ENCODE measurements at regions not wholly inside any gene's neighbourhood (a gene's known extent, or its start where the extent isn't known, plus 50 kb on each side); places are given as distances from the start of the nearest gene placed in this dataset.

DNA sequence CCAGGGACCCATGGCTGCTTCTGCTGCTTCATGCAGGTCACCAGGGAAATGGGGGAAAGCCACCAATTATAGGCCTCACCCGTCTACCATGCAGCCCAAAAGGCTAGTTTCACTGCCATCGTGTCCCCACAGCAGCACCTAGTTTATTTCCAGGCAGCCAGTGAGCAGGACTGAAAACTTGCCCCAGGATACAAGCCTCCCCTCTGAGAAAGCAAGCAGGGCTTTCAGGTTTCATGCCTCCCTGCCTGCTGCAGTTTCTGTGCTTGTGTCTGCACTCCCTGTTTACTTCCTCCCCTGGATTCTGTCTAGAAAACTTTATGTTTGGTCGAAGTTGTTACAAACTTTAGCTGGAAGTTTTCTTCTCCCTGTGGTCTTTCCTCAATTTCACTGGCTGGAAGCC lies 319.1 kb downstream of the ANXA1 start:
- DNase-seq = no peak

DNA sequence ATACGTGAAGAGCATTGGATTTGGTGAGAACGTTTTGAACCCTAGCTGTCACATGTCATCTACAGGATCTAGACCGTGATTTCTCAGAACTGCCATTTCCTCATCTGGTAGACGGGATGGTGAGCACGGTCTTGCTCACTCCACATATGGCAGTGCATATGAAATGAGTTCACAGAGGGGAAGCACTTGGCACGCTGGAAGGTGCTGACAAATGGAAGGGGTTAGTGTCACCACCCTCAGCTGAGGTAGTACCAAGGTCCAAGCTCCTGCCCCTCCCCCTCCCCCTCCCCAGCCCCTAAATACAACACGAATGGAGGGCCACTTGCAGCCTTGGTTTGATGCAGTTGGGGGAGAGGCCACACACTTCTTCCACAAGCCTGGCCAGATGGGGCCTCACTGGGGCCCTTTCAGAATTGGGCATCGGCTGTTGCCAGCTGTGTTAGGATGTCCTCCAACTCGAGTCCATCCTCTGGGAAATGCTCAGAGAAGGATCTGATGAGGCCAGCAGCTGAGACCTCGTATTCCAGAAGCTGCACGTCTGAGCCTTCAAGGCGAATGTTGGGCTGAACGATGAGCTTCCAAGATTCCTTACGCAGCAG lies 322.4 kb downstream of the ANXA1 start:
- no peak for DNase-seq

DNA sequence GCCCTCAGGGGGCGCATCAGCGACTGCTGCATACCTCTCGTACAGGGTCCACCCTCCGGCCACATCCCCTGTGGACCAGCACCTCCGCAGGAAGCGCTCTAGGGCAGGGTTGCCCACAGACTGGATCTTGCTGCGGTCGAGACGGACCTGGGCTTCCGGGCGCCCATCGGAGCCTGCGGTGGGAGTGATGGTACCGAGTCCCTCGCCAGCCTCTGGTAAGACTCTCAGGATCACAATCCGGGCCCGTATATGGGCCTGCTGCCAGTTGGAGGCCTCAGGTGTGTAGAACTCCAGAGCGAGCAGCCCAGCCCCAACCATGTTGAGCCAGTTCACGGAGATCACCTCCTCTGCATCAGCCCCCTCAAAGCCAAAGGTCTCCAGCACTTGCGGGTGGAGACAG lies 323.0 kb downstream of the ANXA1 start:
- no peak for DNase-seq

DNA sequence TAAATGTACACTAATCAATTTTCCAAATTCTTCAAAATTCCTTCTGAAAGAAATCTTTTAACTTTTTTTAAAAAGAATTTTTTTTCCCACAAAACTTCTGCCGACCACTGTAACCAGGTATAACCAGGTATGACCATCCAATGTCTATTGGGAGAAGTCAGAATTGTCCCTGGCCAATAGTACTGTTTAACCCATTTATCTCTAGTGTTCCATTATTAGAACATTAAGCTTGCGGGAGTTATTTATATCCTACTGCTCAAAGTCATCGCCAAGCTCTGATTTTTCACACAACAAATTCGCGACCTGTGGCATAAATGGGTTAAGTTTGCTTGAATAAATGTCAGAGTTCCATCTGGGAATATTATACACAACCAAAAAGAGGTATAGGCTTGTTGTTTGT lies 343.2 kb downstream of the ANXA1 start:
- no peak for DNase-seq

DNA sequence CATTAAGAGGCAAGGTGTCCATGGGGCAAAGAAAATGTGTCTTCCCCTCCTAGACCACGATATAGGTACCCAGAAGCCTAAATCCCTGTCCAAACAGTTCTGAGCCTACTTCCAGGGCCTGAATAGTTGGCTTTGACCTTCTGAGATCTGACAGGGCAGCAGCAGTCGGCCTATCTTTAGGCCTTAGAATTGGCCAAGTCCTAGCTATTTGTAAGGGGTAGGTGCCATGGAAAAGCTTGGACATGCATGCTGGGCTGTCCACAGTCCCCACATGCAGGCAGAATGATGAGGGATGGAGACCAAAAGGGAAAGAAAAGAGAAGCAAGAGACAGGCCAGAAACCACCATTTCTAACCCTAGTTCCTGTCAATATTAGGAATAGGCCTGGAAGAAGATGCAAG lies 346.1 kb downstream of the ANXA1 start:
- no peak for DNase-seq

DNA sequence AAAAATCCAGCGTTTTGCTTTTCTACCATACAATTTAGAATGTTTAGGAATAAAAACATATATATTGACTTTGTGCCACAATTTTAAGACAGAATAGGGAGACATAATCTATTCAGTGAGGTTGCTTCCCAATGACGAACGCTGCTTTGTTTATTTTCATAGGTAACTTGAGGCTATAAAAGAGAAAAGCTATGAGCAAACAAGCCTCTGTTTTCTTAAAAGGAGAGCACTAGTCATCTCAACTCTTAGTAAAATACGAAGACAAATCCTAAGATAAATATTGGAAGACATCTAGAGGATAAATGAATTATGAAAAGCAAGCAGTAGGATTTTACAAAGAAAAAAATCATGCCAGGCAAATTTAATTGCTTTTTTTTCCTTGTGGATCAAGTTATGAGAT lies 363.6 kb downstream of the ANXA1 start:
- no peak for DNase-seq

DNA sequence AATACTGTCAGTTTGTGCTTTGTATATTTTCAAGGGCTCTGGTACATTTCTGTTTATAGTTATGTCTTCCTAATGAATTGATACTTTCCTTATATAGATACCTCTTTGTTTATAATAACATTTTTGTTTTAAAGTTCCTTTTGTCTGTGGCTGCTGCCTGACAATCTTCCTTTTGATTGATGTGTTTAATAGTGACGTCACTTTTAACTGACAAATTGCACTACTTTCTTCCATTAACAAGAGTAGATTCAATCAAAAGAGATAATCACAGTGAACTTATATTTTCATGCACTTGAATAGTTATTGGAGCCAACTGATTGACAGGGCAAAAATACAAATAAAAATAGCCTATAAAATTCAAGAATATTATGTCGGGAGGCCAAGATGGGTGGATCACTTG lies 371.7 kb downstream of the ANXA1 start:
- DNase-seq = no peak

DNA sequence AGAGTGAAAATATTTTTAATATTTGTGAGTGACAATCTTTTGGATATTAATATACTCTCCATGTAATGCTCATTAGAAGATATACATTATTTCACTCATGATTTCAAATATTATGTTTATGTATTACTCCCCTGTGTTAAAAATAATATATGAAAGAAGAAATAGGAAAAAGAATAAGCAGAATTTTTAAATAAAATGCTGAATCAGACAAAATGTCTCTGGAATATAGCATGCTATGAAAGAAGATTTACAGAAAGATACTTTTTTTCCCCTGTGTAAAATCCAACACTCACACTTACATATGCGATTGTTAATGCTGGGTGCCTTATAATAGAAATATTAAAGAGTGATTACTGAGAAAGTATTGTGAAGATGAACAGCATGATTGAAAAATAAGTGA lies 373.7 kb downstream of the ANXA1 start:
- DNase-seq = no peak

DNA sequence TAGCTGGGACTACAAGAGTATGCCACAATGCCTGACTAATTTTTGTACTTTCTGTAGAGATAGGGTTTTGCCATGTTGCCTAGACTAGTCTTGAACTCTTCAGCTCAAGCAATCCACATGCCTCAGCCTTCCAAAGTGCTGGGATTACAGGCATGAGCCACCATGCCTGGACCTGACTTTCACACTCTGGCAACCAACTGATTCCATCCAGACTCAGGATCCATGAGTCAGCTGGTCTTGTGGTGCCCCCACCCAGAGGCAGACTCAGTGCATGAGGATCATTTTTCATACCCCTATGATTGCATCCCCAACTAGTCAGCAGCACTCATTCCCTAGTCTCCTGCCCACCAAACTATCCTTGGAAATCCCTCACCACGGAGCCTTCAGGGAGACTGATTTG lies 375.9 kb downstream of the ANXA1 start:
- no peak for DNase-seq

DNA sequence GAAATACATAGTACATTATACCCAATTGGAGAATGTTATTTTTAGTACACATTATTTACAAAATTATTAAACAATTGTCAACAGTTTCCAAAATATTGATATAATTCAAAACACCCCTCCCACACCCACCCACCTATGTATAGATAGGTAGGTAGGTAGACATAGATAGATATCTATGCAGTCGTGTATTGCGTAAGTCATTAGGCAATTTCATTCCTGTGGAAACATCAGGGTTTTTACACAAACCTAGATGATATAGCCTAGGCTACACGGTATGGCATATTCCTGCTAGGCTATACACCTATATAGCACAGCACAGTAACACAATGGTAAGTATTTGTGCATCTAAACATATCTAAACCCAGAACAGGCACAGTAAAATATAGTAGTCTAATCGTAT lies 377.3 kb downstream of the ANXA1 start:
- no peak for DNase-seq

DNA sequence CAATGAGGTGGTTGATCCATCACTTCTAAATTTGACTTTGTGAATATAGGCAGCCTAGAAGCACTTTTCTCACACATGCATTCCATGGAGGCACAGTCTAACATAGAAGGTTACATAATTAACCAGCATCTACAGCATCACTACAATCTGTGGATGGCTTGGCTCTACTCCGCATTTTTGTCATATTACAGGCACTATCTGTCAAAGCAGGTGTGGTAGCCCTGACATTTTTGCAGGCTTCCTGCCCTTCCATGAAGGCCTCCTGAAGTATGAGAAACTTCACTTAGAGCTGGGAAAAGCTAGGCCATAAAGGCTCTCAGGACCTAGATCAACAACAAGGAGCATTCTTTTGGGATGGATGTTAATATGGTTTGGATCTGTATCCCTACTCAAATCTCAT lies 378.0 kb downstream of the ANXA1 start:
- DNase-seq = no peak

DNA sequence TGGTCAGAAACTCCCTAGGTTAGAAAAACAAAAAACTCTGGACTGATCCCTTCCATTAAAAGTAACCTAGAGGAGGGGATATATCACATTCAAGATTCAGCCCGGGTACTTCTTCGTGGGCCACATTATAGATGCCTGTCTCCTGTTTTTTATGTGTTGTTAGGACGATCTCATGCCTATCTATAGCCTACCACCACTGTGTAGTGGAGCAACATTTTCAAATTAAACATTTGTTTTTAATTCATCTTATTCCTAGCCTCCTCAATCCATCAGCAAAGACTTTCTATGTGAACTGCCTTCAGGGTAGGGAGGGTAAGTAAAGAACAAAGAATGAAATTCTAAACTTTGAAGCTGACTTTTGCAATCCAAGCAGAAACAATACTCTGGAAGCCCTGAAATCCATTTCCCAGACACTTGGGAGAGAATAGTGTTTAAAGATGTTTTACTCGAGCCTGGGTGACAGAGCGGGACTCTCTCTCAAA lies 379.4 kb downstream of the ANXA1 start:
- DNase-seq = no peak

DNA sequence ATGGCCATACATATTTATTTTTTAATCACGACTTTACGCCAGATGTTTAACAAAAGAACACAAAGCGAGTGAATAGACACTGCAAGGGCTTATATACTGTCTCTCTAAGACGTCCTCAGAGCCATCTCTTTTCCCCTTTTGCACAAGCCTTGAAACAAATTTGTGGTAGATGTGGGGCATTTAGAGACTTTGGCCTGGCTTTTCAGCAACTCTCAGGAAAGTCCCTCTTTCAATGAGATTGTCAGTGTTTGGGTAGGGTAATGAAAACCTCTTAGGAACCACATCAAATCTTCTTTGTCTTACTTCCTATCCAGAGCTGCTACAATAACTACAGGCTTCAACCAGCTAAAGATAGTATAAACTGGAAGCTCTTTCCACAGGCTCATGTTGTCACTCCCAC lies 380.0 kb downstream of the ANXA1 start:
- no peak for DNase-seq

DNA sequence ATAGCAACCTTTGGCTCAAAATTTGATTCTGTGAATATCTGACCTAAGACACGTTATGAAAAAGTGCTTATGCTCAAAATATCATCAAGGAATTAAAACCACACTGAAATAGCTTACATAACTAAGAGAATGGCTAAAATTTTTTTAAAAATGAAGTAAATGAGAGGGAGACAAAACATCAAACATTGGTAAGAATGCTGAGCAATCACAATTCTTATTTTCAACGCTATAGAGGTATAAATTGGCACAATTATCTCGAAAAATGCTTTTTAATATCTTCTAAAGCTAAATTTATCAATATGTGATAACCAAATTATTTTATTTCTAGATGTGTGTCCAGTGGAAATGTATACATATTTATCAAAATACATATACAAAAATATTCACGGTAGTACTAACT lies 381.3 kb downstream of the ANXA1 start:
- DNase-seq = no peak

DNA sequence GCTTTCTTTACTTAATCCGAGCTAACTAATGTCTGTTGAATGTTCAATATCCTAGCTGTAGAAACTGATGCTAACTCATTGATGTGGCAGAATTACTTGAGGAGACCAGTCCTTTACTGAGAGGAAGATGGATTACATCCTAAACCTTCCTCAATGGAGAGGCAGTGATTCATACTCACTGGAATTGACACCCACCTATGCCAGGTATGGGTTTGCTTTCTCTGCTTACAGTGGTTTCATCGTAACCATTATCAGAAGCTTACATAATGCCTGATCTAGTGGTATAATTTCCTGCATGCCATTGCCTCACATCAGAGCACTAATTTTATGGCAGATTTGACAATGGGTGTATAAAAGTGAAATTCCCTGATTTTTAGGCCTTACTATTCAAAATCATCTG lies 384.7 kb downstream of the ANXA1 start:
- DNase-seq = no peak

DNA sequence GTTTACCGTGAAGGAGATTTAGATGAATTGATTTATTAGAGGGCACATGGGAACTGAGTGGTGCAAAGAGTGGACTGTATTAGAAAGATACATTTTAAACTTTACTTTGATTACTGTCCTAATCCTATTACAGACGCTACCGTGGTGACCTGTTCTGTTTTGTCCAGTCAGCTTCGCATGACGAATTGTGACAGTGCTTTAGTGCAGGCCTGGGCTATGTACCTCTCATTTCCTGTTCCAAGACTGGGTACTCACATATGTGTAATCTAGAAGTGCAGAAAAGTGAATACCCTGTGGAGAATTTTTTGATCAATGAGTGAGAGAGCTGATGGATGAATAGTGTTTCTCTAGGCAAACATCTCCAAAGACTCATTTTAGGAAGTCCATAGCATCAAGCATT lies 385.9 kb downstream of the ANXA1 start:
- no peak for DNase-seq

DNA sequence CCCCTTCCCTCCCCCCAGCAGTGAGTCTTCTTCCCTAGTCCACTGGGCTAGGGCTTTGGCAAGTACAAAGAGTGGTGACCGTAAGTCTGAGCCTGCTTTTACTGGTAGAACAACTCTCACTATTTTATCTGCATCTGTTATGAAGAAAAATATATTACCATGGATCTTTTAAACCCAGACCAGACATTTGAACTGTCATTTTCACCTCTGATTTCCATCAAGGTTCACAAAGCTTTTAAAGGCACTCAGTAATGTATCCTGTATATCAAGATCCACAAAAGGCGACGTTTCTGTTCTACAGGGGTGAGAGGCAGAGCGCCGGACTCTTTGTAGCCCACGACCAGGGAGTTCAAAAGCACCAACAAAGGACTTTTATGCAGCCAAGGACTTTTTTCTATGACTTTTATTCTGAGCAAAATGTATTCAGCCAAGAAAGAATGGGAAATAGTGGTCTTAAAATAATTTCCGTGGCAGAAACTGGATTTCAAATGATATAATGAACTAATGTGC lies 388.3 kb downstream of the ANXA1 start:
- no peak for DNase-seq

DNA sequence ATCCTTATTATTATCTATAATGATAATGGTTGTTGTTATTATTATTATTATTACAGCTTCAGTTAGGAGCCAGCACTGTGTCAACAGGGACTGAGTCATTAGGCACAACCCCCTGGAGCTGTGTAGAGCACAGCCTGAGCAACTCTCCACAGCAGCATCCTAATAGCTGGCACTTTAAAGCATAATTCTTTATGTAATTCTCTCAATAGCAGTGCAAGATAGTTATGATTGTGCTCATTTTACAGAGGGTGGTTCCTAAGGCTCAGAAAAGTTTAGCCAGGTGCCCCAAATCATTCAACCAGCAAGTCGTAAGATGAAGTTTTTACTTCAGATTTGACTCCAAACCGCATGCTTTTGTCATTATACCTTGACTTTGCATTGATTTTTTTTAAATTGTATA lies 390.3 kb downstream of the ANXA1 start:
- no peak for DNase-seq

DNA sequence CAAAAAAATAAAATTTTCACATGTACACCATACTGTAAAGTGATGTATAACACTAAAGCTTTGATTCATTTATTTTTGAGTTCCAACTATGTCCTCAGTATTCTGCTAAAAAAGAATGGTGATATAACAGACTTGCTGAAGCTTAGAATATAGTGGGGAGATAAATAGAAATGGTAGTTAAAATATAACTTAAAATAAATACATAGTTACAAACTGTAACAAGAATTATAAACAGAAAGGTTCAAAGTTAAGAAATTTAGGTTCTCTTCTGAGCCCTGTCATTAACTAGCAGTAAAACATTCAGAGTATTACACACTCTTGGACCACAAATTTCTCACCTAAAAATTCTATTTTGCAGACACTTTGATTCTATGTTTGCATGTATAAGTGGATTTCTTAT lies 392.1 kb downstream of the ANXA1 start:
- DNase-seq = no peak

DNA sequence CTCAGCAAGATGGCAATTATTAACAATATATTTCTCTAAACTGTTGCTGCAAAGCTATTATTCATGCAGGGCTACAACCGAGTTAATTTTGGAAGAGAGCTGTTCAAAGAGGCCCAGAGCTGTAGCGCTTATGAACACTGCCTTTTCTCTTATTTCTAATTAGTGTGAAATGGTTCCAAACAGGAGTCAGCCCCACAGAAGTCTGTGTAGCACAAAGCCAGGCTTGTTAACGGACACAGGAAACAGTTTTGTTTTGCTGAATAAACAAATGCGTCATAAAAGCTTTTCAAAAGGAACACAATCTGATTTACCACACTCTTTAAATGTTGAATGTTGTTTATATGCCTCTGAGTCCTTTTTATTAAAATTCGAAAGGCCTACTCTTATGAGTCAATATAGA lies 396.5 kb downstream of the ANXA1 start:
- DNase-seq = no peak

DNA sequence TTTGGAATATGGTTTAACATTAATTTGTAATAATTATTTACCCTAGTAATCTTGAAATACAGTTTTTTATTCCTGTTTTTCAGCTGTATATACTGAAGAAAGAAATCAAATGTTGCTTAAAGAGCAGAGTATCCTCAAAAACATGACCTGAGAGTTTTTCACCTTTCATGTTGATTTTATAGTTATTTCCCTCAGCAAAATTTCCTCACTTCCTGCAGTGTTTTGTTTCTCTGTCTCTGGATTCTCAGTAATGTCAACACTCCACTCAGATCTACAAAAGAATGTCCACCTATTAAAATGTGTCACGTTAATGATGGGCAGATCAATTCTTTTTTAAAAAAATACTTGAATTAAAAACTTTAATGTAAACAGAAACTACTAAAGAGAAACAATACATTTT lies 398.3 kb downstream of the ANXA1 start:
- no peak for DNase-seq

DNA sequence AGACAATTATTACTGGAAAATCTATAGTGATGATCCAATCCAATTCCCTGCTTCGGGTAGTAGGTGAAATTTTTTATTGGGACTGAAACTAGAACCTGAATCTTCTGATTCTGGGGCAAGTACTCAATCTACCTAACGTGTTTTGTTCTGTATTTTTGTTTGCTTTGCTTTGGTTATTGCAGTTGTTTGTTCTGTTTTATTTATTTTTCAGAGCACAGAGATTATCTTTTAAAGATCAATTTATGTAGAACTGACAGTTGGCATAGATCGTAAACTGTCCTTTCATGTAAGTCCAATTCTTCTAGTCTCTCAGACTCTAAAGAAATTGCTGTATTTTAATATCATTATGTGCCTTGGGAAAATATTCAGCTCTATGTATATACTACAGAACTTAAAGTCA lies 401.6 kb downstream of the ANXA1 start:
- no peak for DNase-seq

DNA sequence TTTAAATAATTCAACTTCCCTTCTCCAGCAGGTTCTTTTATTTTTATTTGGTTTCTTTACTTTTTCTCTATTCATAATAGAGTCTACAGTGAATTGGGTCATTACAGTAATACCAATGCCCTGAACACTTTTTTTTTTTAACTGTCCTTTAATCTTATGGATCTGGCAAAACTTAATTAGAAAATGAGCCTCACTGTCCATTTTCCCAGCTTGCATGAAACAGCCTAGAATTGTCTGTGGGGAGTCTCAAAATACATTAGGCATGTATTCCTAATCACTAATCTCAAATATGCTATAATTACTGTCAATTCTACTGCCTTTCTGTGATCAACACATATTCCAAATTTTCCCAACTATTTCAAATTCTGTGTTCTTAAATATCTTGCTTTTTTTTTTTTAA lies 406.8 kb downstream of the ANXA1 start:
- no peak for DNase-seq

DNA sequence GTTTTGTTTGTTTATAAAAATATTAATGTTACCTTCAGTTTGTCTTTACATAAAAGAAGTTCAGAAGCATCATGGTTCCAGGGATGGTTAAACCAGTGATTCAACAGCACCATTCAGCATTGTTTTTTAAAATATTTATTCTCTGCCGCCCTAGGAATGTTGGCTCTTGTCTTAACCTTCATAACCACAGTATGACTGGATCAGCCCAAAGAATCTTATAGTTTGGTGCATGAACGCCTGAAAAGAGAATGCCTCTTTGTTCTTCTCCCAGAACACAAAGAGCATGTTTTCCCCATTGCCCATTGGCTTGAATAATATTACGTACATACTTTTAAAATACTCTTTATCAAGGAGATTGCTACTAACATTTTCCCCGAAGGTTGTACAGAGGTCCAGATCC lies 413.4 kb downstream of the ANXA1 start:
- DNase-seq = no peak

DNA sequence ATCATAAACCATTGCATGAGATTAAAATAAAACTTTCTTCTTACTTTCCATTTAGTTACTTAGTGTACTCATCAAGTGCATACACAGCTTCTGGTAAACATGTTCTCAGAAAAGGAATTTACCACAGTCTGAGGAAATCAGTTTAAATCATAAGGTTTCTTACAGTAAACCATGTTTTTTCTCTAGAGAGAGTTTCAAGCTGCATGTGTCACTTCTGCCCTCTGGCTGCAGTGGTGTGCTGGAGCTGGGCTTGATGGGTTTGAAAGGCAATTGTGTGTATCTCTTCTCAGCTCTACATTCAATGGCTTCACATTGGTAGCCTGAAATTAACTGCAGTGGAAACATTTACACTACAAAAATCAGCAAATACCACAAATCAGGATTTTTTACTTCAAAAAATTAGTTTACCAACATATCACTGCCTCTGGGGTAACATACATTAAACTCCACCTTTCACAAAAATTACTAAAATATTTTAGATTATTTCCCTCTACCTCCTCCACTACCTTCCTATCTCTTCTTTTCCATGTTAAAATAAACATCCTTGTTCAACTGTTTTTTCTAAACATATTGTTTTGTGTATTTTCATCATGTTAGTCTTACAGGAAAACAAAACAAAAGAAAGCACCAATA lies 414.3 kb downstream of the ANXA1 start:
- no peak for DNase-seq

Measured in right forelimb (tissue), 1 donor.